ENCODE measurements at regions not wholly inside any gene's neighbourhood (a gene's known extent, or its start where the extent isn't known, plus 50 kb on each side); places are given as distances from the start of the nearest gene placed in this dataset.
A peak's percentile ranks its signal among the peaks of the same experiment; 100 is the strongest.

- H3K4me1 ChIP-seq: peaks cover 0 to 11% (median 0%) of the 10 kb centered on the region in 12 donors
- 79 to 92% (median 84%) methylated on average over 5 of the region's 5 CpGs for WGBS, 4 donors
- ATAC-seq (no peak), DNase-seq (no peak)
- H3K27ac ChIP-seq: no peak overlapping the region
- H3K27me3 ChIP-seq: peaks cover 0 to 7% (median 1%) of the 10 kb centered on the region in 9 donors
- no peak overlapping the region for H3K4me3 ChIP-seq
- H3K36me3 ChIP-seq: no peaks in the 10 kb centered on the region
- no peak for TF ChIP-seq CTCF (IDR thresholded peaks at IDR 0.05)
- TF ChIP-seq POLR2A (IDR thresholded peaks at IDR 0.05): no peak
- no peaks in the 10 kb centered on the region for H3K9me3 ChIP-seq
- intact Hi-C loops (cut with DNase I): no loop called here
These were observed 148.0 kb downstream of the FOXL1 start for GRCh38 chr16:86726340-86726739.

- DNase-seq: peak in 2 of 5 donors; percentile 41 to 49
- Histone ChIP-seq H3K4me1 (peaks cover 0 to 11% (median 0%) of the 10 kb centered on the region in 12 donors), H3K36me3 (no peaks in the 10 kb centered on the region), H3K9me3 (no peaks in the 10 kb centered on the region), H3K27me3 (peaks cover 0 to 14% (median 8%) of the 10 kb centered on the region in 9 donors), H3K4me3 (no peak overlapping the region), H3K27ac (no peak overlapping the region)
- intact Hi-C loops (cut with DNase I): no loop called here
- 39 to 53% (median 50%) methylated on average over 7 of the region's 7 CpGs for WGBS, 4 donors
- ATAC-seq: peak; percentile 53 to 84 (median 78)
- TF ChIP-seq CTCF (IDR thresholded peaks at IDR 0.05) (no peak), POLR2A (IDR thresholded peaks at IDR 0.05) (no peak)
These were observed 148.8 kb downstream of the FOXL1 start for GRCh38 chr16:86727131-86727530.

GRCh38 chr16:86727632-86728031, 149.3 kb downstream of the FOXL1 start:
- ATAC-seq: no peak
- DNase-seq: no peak
- Histone ChIP-seq H3K9me3 (no peaks in the 10 kb centered on the region), H3K27ac (no peak overlapping the region), H3K27me3 (peaks cover 0 to 14% (median 8%) of the 10 kb centered on the region in 9 donors), H3K36me3 (no peaks in the 10 kb centered on the region), H3K4me1 (peaks cover 0 to 11% (median 0%) of the 10 kb centered on the region in 12 donors), H3K4me3 (no peak overlapping the region)
- TF ChIP-seq POLR2A (IDR thresholded peaks at IDR 0.05): no peak
- no peak for TF ChIP-seq CTCF (IDR thresholded peaks at IDR 0.05)
- intact Hi-C loops (cut with DNase I): no loop called here
- 76 to 88% (median 78%) methylated on average over 4 of the region's 4 CpGs for WGBS, 4 donors

GRCh38 chr16:86729686-86730085, 151.3 kb downstream of the FOXL1 start:
- Histone ChIP-seq H3K4me3 (no peak overlapping the region), H3K36me3 (no peaks in the 10 kb centered on the region), H3K27ac (no peak overlapping the region), H3K27me3 (peaks cover 0 to 24% (median 15%) of the 10 kb centered on the region in 9 donors), H3K4me1 (peaks cover 0 to 11% (median 0%) of the 10 kb centered on the region in 12 donors), H3K9me3 (no peaks in the 10 kb centered on the region)
- intact Hi-C loops (cut with DNase I): loop anchor here in 1 of 10 donors (5.0 kb wide), 1 partner anchor 57 kb away; no protein-coding TSS in a partner anchor
- 91 to 95% (median 94%) methylated on average over 8 of the region's 8 CpGs for WGBS, 4 donors
- ATAC-seq (no peak), DNase-seq (no peak)
- TF ChIP-seq POLR2A (IDR thresholded peaks at IDR 0.05): no peak
- no peak for TF ChIP-seq CTCF (IDR thresholded peaks at IDR 0.05)

Data from heart left ventricle (tissue), 16 donors.